Esophagus squamous epithelium (tissue), 4 donors: ENCODE measurements at regions not wholly inside any gene's neighbourhood (a gene's known extent, or its start where the extent isn't known, plus 50 kb on each side); places are given as distances from the start of the nearest gene placed in this dataset.

Experiments used
- POLR2A ChIP-seq, 4 donors: fragments of 450-650 bp; IDR thresholded peaks; one replicate each; pipeline ENCODE4 v1.6.1; 2017; ENCODE audit warnings: antibody characterized with exemption in 4 of 4, mild to moderate bottlenecking in 4 of 4, moderate library complexity in 3 of 4
- TF ChIP-seq, protein P1 (sequence below), 6 experiments: fragments of 450-650 bp in 4 of 6; fragments of 200-600 bp in 2 of 6; sonication (generic) in 2 of 6; IDR thresholded peaks; one replicate each; pipeline ENCODE4 v1.5.1; 2016 to 2019; ENCODE audit warnings: antibody characterized with exemption in 6 of 6, mild to moderate bottlenecking in 4 of 6, moderate library complexity in 4 of 6

GRCh38 chr2:120917886-120918285 lies 182.2 kb downstream of the GLI2 start:
- TF ChIP-seq POLR2A (IDR thresholded peaks at IDR 0.05), result no peak
- TF ChIP-seq, protein P1, sequence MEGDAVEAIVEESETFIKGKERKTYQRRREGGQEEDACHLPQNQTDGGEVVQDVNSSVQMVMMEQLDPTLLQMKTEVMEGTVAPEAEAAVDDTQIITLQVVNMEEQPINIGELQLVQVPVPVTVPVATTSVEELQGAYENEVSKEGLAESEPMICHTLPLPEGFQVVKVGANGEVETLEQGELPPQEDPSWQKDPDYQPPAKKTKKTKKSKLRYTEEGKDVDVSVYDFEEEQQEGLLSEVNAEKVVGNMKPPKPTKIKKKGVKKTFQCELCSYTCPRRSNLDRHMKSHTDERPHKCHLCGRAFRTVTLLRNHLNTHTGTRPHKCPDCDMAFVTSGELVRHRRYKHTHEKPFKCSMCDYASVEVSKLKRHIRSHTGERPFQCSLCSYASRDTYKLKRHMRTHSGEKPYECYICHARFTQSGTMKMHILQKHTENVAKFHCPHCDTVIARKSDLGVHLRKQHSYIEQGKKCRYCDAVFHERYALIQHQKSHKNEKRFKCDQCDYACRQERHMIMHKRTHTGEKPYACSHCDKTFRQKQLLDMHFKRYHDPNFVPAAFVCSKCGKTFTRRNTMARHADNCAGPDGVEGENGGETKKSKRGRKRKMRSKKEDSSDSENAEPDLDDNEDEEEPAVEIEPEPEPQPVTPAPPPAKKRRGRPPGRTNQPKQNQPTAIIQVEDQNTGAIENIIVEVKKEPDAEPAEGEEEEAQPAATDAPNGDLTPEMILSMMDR (IDR thresholded peaks at IDR 0.05), result no peak
